ENCODE measurements at regions not wholly inside any gene's neighbourhood (a gene's known extent, or its start where the extent isn't known, plus 50 kb on each side); places are given as distances from the start of the nearest gene placed in this dataset.
A peak's percentile ranks its signal among the peaks of the same experiment; 100 is the strongest.

DNA sequence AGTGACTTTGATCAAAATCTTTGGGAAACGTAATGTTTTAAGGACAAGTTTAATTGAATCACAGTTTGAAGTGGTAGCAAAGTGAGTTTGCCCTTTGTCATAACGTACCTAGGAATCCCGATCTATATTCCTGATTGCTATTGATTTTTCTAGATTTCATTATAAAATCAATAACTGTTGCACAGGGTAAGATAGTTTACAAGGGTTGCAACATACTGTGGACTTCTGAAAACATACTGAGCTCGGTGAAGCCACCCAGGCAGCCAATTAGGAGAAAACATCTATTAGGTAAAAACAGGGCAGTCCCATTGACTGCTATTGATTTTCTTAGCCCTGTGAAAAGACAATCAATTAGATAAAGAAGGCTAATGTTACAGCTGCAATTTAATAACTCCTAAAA is 659.9 kb downstream of the ISL1 start:
- ATAC-seq (no peak), DNase-seq (no peak), FAIRE-seq (no peak)
- intact Hi-C loops (cut with DNase I), result no loop called here
- Histone ChIP-seq H3K27me3 (no peaks in the 10 kb centered on the region), H3K4me1 (no peaks in the 10 kb centered on the region), H3K36me3 (no peaks in the 10 kb centered on the region), H3K27ac (no peak overlapping the region), H3K4me3 (no peak overlapping the region), H3K9me3 (no peaks in the 10 kb centered on the region)
- TF ChIP-seq, protein P1, sequence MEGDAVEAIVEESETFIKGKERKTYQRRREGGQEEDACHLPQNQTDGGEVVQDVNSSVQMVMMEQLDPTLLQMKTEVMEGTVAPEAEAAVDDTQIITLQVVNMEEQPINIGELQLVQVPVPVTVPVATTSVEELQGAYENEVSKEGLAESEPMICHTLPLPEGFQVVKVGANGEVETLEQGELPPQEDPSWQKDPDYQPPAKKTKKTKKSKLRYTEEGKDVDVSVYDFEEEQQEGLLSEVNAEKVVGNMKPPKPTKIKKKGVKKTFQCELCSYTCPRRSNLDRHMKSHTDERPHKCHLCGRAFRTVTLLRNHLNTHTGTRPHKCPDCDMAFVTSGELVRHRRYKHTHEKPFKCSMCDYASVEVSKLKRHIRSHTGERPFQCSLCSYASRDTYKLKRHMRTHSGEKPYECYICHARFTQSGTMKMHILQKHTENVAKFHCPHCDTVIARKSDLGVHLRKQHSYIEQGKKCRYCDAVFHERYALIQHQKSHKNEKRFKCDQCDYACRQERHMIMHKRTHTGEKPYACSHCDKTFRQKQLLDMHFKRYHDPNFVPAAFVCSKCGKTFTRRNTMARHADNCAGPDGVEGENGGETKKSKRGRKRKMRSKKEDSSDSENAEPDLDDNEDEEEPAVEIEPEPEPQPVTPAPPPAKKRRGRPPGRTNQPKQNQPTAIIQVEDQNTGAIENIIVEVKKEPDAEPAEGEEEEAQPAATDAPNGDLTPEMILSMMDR (IDR thresholded peaks at IDR 0.05), result no peak
- 26 to 31% methylated on average over 4 of the region's 4 CpGs for WGBS, 2 donors

DNA sequence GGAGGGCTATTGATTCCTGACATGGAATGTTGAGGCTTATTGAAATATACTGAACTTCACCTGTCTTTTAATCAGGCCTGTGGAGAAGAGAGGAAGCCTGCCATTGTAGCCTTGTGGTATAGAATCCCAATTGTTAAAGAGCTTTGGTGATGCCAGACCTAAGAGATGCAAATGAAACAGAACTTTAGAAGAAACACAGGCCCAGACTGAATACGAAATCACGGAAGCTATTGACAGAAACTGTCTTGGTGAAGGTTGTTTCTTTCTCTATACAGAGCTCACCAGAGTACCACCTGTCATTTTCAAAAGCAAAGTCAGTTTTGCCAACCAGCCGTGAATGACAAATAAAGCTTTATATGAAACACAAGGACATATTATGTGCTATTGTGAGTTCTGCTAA is 660.3 kb downstream of the ISL1 start:
- Histone ChIP-seq H3K27me3 (no peaks in the 10 kb centered on the region), H3K4me3 (no peak overlapping the region), H3K4me1 (no peaks in the 10 kb centered on the region), H3K27ac (no peak overlapping the region), H3K9me3 (no peaks in the 10 kb centered on the region), H3K36me3 (no peaks in the 10 kb centered on the region)
- ATAC-seq (peak in 1 of 4 donors; percentile 30), DNase-seq (no peak), FAIRE-seq (no peak)
- intact Hi-C loops (cut with DNase I), result no loop called here
- TF ChIP-seq, protein P1 (IDR thresholded peaks at IDR 0.05), result no peak
- 50 to 61% methylated on average over 3 of the region's 3 CpGs for WGBS, 2 donors

DNA sequence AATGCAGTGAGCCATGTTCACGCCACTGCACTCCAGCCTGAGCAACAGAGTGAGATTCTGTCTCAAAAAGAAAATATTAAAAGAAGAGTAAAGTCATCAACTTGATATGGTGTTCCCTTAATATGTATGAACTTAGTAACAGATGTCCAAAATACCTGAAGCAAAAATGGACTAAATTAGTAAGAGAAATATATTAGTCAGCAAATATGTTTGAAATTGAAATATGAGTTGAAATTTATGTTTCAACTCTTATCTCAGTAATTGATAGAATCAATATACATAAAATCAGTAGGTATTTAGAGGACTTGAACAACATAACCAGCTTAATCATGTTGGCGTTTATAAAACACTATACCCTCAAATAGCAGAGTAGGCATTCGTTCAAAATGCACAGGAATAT is 668.5 kb downstream of the ISL1 start:
- TF ChIP-seq, protein P1 (IDR thresholded peaks at IDR 0.05), result no peak
- Histone ChIP-seq H3K27ac (no peak overlapping the region), H3K4me3 (no peak overlapping the region), H3K27me3 (no peaks in the 10 kb centered on the region), H3K4me1 (no peaks in the 10 kb centered on the region), H3K36me3 (no peaks in the 10 kb centered on the region), H3K9me3 (no peaks in the 10 kb centered on the region)
- intact Hi-C loops (cut with DNase I), result no loop called here
- ATAC-seq (no peak), FAIRE-seq (no peak), DNase-seq (no peak)
- WGBS, 2 donors, result 64 to 86% methylated on average over 3 of the region's 3 CpGs

DNA sequence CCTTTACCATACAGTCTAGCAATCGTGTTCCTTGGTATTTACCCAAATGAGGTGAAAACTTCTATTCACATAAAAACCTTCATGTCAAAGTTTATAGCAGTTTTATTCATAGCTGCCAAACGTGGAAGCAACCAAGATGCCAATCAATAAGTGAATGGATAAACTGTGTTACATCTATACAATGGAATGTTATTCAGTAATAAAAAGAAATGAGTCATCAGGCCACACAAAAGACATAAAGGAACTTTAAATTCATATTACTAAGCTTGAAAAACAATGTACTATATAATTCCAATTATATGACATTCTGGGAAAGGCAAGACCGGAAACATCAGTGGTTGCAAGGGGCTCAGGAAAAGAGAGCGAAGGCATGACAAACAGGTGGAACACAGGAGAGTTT is 679.9 kb downstream of the ISL1 start:
- Histone ChIP-seq H3K4me1 (no peaks in the 10 kb centered on the region), H3K36me3 (no peaks in the 10 kb centered on the region), H3K27ac (no peak overlapping the region), H3K9me3 (no peaks in the 10 kb centered on the region), H3K27me3 (no peaks in the 10 kb centered on the region), H3K4me3 (no peak overlapping the region)
- WGBS, 2 donors, result 49 to 57% methylated on average over 4 of the region's 4 CpGs
- intact Hi-C loops (cut with DNase I), result no loop called here
- no peak for DNase-seq
- TF ChIP-seq, protein P1 (IDR thresholded peaks at IDR 0.05), result no peak
- FAIRE-seq, result no peak
- ATAC-seq, result no peak

DNA sequence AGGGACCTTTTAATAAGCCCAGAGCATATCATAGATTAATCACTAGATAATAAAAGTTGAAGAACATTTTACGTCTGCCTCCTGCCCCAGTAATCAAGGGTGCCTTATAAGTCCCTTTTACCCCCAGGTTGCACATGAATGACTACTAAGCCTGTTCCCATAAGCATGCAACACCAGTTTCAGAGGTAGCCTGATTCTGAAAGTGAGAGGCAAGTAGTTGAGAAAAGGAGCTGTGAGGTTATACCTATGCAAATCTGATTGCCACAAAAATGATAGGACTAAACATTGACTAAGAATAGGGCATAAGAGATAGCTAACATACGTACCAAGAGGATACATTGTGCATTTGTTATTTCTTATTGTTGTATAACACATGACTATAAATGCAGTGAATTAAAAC is 681.9 kb downstream of the ISL1 start:
- FAIRE-seq (no peak), DNase-seq (no peak), ATAC-seq (no peak)
- H3K9me3 ChIP-seq, result no peaks in the 10 kb centered on the region
- no peaks in the 10 kb centered on the region for H3K27me3 ChIP-seq
- H3K4me3 ChIP-seq, result no peak overlapping the region
- no peaks in the 10 kb centered on the region for H3K4me1 ChIP-seq
- TF ChIP-seq, protein P1 (IDR thresholded peaks at IDR 0.05), result no peak
- no peak overlapping the region for H3K27ac ChIP-seq
- intact Hi-C loops (cut with DNase I), result no loop called here
- no peaks in the 10 kb centered on the region for H3K36me3 ChIP-seq
- WGBS, 2 donors, result 49 to 56% methylated on average over 2 of the region's 2 CpGs

Measured in pancreas (tissue), 10 donors.